ENCODE measurements at regions not wholly inside any gene's neighbourhood (a gene's known extent, or its start where the extent isn't known, plus 50 kb on each side); places are given as distances from the start of the nearest gene placed in this dataset.

- no peaks in the 10 kb centered on the region for H3K4me1 ChIP-seq
- WGBS, 5 donors: 78 to 91% (median 86%) methylated on average over 2 of the region's 2 CpGs
- intact Hi-C loops (cut with DNase I; ENCODE audit: low total_unique reads): no loop called here
- no peak overlapping the region for H3K4me3 ChIP-seq
- H3K36me3 ChIP-seq: no peaks in the 10 kb centered on the region
- H3K27me3 ChIP-seq (replicated peaks in 1 of 7): peaks cover 0 to 6% (median 0%) of the 10 kb centered on the region in 7 donors
- no peaks in the 10 kb centered on the region for H3K9me3 ChIP-seq
- TF ChIP-seq POLR2A (IDR thresholded peaks at IDR 0.05) (no peak), POLR2AphosphoS5 (IDR thresholded peaks at IDR 0.05) (no peak), CTCF (IDR thresholded peaks at IDR 0.05 in 8 of 11, conservative IDR thresholded peaks at IDR 0.05 in 3 of 11) (no peak)
- H3K27ac ChIP-seq: no peak overlapping the region
- no peak for DNase-seq
Measured at GRCh38 chr17:69706127-69706526, 291.6 kb downstream of the MAP2K6 start.

GRCh38 chr17:69709441-69709840 lies 294.9 kb downstream of the MAP2K6 start:
- WGBS, 5 donors: 62 to 77% (median 69%) methylated on average over 6 of the region's 6 CpGs
- no peak for DNase-seq
- Histone ChIP-seq H3K27me3 (replicated peaks in 1 of 7) (peaks cover 0 to 6% (median 0%) of the 10 kb centered on the region in 7 donors), H3K4me3 (no peak overlapping the region), H3K27ac (no peak overlapping the region), H3K36me3 (no peaks in the 10 kb centered on the region), H3K9me3 (no peaks in the 10 kb centered on the region), H3K4me1 (no peaks in the 10 kb centered on the region)
- TF ChIP-seq POLR2AphosphoS5 (IDR thresholded peaks at IDR 0.05) (no peak), CTCF (IDR thresholded peaks at IDR 0.05 in 8 of 11, conservative IDR thresholded peaks at IDR 0.05 in 3 of 11) (no peak), POLR2A (IDR thresholded peaks at IDR 0.05) (no peak)
- intact Hi-C loops (cut with DNase I; ENCODE audit: low total_unique reads): no loop called here

GRCh38 chr17:69710926-69711325 lies 296.4 kb downstream of the MAP2K6 start:
- no peaks in the 10 kb centered on the region for H3K4me1 ChIP-seq
- no peaks in the 10 kb centered on the region for H3K36me3 ChIP-seq
- no peaks in the 10 kb centered on the region for H3K9me3 ChIP-seq
- H3K27ac ChIP-seq: no peak overlapping the region
- H3K4me3 ChIP-seq: no peak overlapping the region
- DNase-seq: no peak
- intact Hi-C loops (cut with DNase I; ENCODE audit: low total_unique reads): no loop called here
- TF ChIP-seq POLR2A (IDR thresholded peaks at IDR 0.05) (no peak), CTCF (IDR thresholded peaks at IDR 0.05 in 8 of 11, conservative IDR thresholded peaks at IDR 0.05 in 3 of 11) (no peak), POLR2AphosphoS5 (IDR thresholded peaks at IDR 0.05) (no peak)
- 79 to 94% (median 86%) methylated on average over 2 of the region's 2 CpGs for WGBS, 5 donors
- H3K27me3 ChIP-seq (replicated peaks in 1 of 7): peaks cover 0 to 2% (median 0%) of the 10 kb centered on the region in 7 donors

- Histone ChIP-seq H3K27me3 (replicated peaks in 1 of 7) (no peaks in the 10 kb centered on the region), H3K27ac (no peak overlapping the region), H3K4me3 (no peak overlapping the region), H3K36me3 (no peaks in the 10 kb centered on the region), H3K4me1 (no peaks in the 10 kb centered on the region), H3K9me3 (no peaks in the 10 kb centered on the region)
- no peak for DNase-seq
- no peak for TF ChIP-seq CTCF (IDR thresholded peaks at IDR 0.05 in 8 of 11, conservative IDR thresholded peaks at IDR 0.05 in 3 of 11)
- TF ChIP-seq POLR2AphosphoS5 (IDR thresholded peaks at IDR 0.05): no peak
- no peak for TF ChIP-seq POLR2A (IDR thresholded peaks at IDR 0.05)
- WGBS, 5 donors: 70 to 85% (median 81%) methylated on average over 4 of the region's 4 CpGs
- intact Hi-C loops (cut with DNase I; ENCODE audit: low total_unique reads): no loop called here
Measured at GRCh38 chr17:69711541-69711940, 297.0 kb downstream of the MAP2K6 start.
